ENCODE measurements at regions not wholly inside any gene's neighbourhood (a gene's known extent, or its start where the extent isn't known, plus 50 kb on each side); places are given as distances from the start of the nearest gene placed in this dataset.
"Not testable (repeated sequence)": the region's sequence is repeated elsewhere in the genome, so short reads cannot be mapped to it uniquely, and the experiment has no call there.

GRCh38 chr4:118512870-118513269, 160.1 kb upstream of the PRSS12 start:
- DNase-seq; H3K9me3 ChIP-seq; H3K27me3 ChIP-seq (ENCODE audit: low read depth); H3K4me1 ChIP-seq; H3K36me3 ChIP-seq; H3K27ac ChIP-seq; ATAC-seq; H3K4me3 ChIP-seq; intact Hi-C loops (cut with DNase I): not testable (repeated sequence)

GRCh38 chr4:118514332-118514731, 161.5 kb upstream of the PRSS12 start:
- H3K36me3 ChIP-seq; DNase-seq; H3K27me3 ChIP-seq (ENCODE audit: low read depth); H3K4me1 ChIP-seq; H3K9me3 ChIP-seq; intact Hi-C loops (cut with DNase I); ATAC-seq; H3K4me3 ChIP-seq; H3K27ac ChIP-seq: not testable (repeated sequence)

- H3K4me1 ChIP-seq; H3K36me3 ChIP-seq; H3K27ac ChIP-seq; ATAC-seq; H3K27me3 ChIP-seq (ENCODE audit: low read depth); intact Hi-C loops (cut with DNase I); DNase-seq; H3K4me3 ChIP-seq; H3K9me3 ChIP-seq: not testable (repeated sequence)
Observed at GRCh38 chr4:118516107-118516506, 163.3 kb upstream of the PRSS12 start.

GRCh38 chr4:118530107-118530506, 155.1 kb upstream of the METTL14 start:
- H3K27me3 ChIP-seq (ENCODE audit: low read depth); DNase-seq; H3K9me3 ChIP-seq; H3K4me3 ChIP-seq; H3K4me1 ChIP-seq; intact Hi-C loops (cut with DNase I); H3K36me3 ChIP-seq; H3K27ac ChIP-seq; ATAC-seq: not testable (repeated sequence)

- H3K27ac ChIP-seq; H3K36me3 ChIP-seq; ATAC-seq; H3K9me3 ChIP-seq; H3K4me3 ChIP-seq; H3K27me3 ChIP-seq (ENCODE audit: low read depth); DNase-seq; H3K4me1 ChIP-seq; intact Hi-C loops (cut with DNase I): not testable (repeated sequence)
Observed at GRCh38 chr4:118531947-118532346, 153.2 kb upstream of the METTL14 start.

DNA sequence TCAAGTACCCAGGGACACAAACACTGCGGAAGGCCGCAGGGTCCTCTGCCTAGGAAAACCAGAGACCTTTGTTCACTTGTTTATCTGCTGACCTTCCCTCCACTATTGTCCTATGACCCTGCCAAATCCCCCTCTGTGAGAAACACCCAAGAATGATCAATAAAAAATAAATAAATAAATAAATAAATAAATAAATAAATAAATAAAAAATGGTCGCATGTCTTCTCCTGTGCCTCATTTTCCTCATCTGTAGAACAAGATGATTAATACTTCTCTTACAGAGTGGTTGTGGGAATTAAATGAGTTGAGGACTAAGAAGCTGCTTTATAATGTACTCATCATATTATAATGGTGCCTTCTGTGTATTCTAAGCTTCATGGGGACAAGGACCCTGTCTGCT, 149.4 kb upstream of the METTL14 start:
- intact Hi-C loops (cut with DNase I); ATAC-seq; H3K36me3 ChIP-seq; H3K27me3 ChIP-seq (ENCODE audit: low read depth); H3K4me3 ChIP-seq; H3K9me3 ChIP-seq; H3K27ac ChIP-seq; H3K4me1 ChIP-seq; DNase-seq: not testable (repeated sequence)

DNA sequence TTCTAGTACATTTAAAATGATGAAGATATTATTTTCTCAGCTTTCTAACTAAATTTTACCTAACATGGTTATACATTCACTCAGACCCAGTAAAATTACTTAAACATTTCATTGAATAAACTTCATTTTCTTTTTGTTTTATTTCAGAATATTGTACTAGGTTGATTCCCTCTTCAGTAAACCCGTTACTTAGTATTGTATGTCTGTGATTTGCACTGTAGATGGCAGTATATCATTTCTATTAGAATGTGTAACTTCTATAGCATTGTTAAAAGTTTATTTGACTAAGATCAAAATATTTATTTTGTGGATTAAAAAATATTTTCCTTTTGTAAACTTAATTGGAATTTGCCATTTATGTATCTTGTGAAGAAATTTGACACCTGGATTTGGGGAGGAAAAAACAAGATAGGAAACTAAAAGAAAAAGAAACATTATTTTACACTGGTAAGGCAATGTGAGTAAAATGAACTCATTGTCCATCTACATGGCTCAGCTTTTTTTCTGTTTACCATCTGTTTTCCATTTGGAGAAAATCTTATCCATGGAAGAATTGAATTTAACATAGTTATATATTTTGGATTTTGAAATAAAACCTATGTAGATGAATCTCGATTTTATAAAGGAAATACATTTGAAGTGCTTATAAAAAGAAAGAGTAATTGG, 145.6 kb upstream of the METTL14 start:
- H3K36me3 ChIP-seq; H3K27ac ChIP-seq; H3K27me3 ChIP-seq (ENCODE audit: low read depth); ATAC-seq; DNase-seq; H3K4me1 ChIP-seq; H3K4me3 ChIP-seq; intact Hi-C loops (cut with DNase I); H3K9me3 ChIP-seq: not testable (repeated sequence)

DNA sequence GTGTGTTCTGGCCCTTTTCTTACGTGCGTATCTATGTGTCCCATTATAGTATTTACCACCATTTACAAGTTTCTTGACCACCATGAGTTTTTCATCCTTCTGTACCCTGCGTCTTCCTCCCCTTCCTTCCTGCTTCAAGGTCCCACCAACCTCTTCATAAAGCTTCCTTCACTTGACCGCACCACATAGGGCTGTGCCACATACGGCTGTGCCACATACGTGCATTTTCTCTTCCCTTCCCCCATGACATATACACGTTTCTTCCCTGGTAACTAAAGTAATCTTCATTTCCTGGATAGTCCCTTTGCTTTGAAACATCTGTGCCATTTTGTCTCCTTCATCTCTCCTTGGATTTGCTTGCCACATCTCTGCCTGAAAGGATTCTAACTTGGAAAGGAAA, 128.6 kb upstream of the METTL14 start:
- H3K4me1 ChIP-seq; DNase-seq; H3K27me3 ChIP-seq (ENCODE audit: low read depth); H3K4me3 ChIP-seq; ATAC-seq; intact Hi-C loops (cut with DNase I); H3K9me3 ChIP-seq; H3K36me3 ChIP-seq; H3K27ac ChIP-seq: not testable (repeated sequence)

DNA sequence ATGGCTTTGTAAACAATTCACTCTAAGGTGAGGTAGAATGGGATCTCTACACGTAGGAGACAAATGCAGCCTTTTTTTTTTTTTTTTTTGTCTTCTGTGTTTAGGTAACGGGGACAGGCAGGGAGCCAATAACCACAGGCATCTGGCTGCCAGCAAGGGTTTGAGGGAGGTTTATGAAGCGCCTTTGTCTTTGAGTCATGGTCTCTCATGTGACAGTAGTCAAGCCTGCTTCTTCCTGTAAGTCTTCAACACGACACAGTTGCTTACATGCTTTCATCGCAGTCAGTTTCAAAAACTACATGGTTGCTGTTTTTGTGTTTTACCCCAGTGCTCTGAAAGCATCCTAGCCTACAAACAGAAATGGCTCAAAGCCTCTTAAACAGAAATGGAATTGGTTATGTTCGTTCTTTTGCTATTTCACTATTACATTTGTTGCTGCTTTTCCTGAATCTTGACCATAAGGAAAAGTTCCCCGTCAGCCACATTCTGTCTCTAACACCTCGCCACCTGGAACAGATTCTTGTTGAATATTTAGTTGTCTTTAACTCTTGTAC, 127.8 kb upstream of the METTL14 start:
- Histone ChIP-seq H3K9me3 (no peaks in the 10 kb centered on the region), H3K27ac (no peak overlapping the region), H3K4me3 (no peak overlapping the region), H3K27me3 (ENCODE audit: low read depth) (no peaks in the 10 kb centered on the region), H3K4me1 (no peaks in the 10 kb centered on the region), H3K36me3 (no peaks in the 10 kb centered on the region)
- no peak for ATAC-seq
- TF ChIP-seq, protein P1, sequence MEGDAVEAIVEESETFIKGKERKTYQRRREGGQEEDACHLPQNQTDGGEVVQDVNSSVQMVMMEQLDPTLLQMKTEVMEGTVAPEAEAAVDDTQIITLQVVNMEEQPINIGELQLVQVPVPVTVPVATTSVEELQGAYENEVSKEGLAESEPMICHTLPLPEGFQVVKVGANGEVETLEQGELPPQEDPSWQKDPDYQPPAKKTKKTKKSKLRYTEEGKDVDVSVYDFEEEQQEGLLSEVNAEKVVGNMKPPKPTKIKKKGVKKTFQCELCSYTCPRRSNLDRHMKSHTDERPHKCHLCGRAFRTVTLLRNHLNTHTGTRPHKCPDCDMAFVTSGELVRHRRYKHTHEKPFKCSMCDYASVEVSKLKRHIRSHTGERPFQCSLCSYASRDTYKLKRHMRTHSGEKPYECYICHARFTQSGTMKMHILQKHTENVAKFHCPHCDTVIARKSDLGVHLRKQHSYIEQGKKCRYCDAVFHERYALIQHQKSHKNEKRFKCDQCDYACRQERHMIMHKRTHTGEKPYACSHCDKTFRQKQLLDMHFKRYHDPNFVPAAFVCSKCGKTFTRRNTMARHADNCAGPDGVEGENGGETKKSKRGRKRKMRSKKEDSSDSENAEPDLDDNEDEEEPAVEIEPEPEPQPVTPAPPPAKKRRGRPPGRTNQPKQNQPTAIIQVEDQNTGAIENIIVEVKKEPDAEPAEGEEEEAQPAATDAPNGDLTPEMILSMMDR (IDR thresholded peaks at IDR 0.05): no peak
- intact Hi-C loops (cut with DNase I): no loop called here
- no peak for DNase-seq

DNA sequence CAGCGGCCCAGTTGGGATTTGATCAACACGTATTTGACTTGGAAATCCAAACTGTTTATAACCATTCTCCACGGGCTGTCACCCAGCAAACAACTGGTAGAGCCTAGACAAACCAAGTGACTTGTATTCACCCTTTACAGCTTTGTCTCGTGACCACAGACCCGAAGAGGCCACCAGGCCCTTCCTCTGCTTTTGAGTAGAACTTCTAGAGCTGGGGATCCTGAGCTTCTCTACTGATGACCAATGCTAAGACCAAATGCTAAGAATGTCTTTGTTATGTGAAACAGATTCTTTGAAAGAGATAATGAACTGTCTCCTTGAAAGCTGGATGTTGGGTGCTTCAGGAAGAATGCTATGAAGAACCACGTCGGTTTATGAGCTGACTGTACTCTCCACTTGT, 127.0 kb upstream of the METTL14 start:
- ATAC-seq; H3K27me3 ChIP-seq (ENCODE audit: low read depth); intact Hi-C loops (cut with DNase I); DNase-seq; H3K36me3 ChIP-seq; H3K4me3 ChIP-seq; H3K9me3 ChIP-seq; H3K4me1 ChIP-seq; H3K27ac ChIP-seq: not testable (repeated sequence)

GRCh38 chr4:118561559-118561958, 123.6 kb upstream of the METTL14 start:
- H3K4me1 ChIP-seq; H3K4me3 ChIP-seq; DNase-seq; ATAC-seq; intact Hi-C loops (cut with DNase I); H3K27me3 ChIP-seq (ENCODE audit: low read depth); H3K36me3 ChIP-seq; H3K9me3 ChIP-seq; H3K27ac ChIP-seq: not testable (repeated sequence)

DNA sequence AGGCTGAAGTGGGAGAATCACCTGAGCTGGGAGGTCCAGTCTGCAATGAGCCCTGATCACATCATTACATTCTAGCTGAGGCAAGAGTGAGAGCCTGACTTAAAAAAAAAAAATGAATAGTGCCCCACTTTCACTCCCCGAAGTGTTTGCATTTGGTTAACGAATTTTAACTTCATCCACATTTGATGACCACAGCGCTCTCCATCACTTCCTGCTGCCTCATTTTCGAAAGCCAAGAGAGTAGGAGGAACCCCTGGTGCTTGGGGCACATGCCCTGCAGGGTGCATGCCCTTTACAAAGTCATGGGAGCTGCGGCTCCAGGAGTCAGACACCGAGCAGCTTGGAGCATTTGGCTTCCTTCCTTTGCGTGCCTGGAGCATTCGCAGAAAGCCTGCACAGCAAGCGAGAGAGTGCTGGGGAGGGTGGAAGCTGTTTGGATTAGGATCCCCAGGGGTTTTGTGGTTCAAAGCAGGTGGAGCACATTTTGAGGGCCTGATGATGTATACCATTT, 119.1 kb upstream of the METTL14 start:
- intact Hi-C loops (cut with DNase I); H3K4me1 ChIP-seq; H3K36me3 ChIP-seq; H3K4me3 ChIP-seq; H3K9me3 ChIP-seq; H3K27ac ChIP-seq; H3K27me3 ChIP-seq (ENCODE audit: low read depth); DNase-seq: not testable (repeated sequence)
- peak in 1 of 2 donors; percentile 56 for ATAC-seq

DNA sequence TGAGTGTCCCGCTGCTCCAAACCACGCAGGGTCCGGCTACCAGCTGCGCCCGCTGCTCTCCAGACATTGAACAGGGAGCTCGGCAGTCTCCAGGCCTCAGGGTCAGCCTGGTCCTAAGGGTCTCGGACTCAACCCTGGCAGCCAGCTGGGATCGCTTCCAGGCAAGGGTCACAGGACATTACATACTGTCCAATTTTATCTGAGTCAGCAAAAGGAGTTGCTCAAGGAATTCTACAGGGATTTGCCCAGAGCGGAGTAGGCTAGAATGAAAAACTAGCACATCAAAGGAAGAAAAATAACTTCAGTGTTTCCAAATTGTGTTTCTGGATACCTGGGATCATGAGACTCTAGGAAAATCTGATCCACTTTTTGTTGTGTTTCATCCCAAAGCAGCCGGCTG, 112.2 kb upstream of the METTL14 start:
- not testable (repeated sequence) for ATAC-seq

More for the DNA sequence above, 112.2 kb upstream of the METTL14 start:
- intact Hi-C loops (cut with DNase I); H3K36me3 ChIP-seq; H3K4me3 ChIP-seq; H3K27me3 ChIP-seq (ENCODE audit: low read depth); DNase-seq; H3K9me3 ChIP-seq; H3K4me1 ChIP-seq; H3K27ac ChIP-seq: not testable (repeated sequence)

Data from lower lobe of right lung (tissue), 2 donors.